Esophagus (tissue), 2 donors: ENCODE measurements at regions not wholly inside any gene's neighbourhood (a gene's known extent, or its start where the extent isn't known, plus 50 kb on each side); places are given as distances from the start of the nearest gene placed in this dataset.

ENCODE experiments used
- H3K27ac ChIP-seq, 2 donors: one replicate each; pipeline ENCODE4 v1.5.1; 2013; ENCODE audit warnings: low read depth in 2 of 2, mild to moderate bottlenecking in 2 of 2, inconsistent platforms in 1 of 2, low read length in 1 of 2, moderate library complexity in 1 of 2
- H3K27me3 ChIP-seq, 2 donors: one replicate each; pipeline ENCODE4 v1.6.1; 2013; ENCODE audit warnings: low read length in 2 of 2, control low read depth in 1 of 2, mild to moderate bottlenecking in 1 of 2; ENCODE audit not compliant: insufficient read depth in 2 of 2, control insufficient read depth in 1 of 2
- H3K36me3 ChIP-seq, 2 donors: one replicate each; pipeline ENCODE4 v1.6.1; 2013; ENCODE audit warnings: low read length in 1 of 2; ENCODE audit not compliant: control insufficient read depth in 2 of 2, insufficient read depth in 2 of 2
- H3K4me1 ChIP-seq, 2 donors: one replicate each; pipeline ENCODE4 v1.6.1; 2013; ENCODE audit warnings: low read length in 1 of 2; ENCODE audit not compliant: control insufficient read depth in 2 of 2, insufficient read depth in 2 of 2
- H3K4me3 ChIP-seq, 2 donors: one replicate each; pipeline ENCODE4 v1.5.1; 2013; ENCODE audit warnings: low read length in 2 of 2, mild to moderate bottlenecking in 2 of 2, low read depth in 1 of 2, moderate library complexity in 1 of 2
- H3K9me3 ChIP-seq, 2 donors: one replicate each; pipeline ENCODE4 v1.6.1; 2013; ENCODE audit warnings: mild to moderate bottlenecking in 2 of 2, low read depth in 1 of 2, low read length in 1 of 2, moderate library complexity in 1 of 2; ENCODE audit not compliant: control insufficient read depth in 2 of 2, insufficient read depth in 1 of 2
- WGBS, 2 donors: extraction: QIAGEN DNeasy Blood & Tissue Kit; methylation state at CpG; one replicate each; pipeline ENCODE4 v1.1.7; 2013; 5-methylcytosine and 5-hydroxymethylcytosine counted together
- donor health status: healthy with polysubstance abuse.
- donor health status: Bipolar disorder and iron deficiency.

GRCh38 chr7:115638853-115639252, 391.7 kb downstream of the TFEC start:
- Histone ChIP-seq H3K36me3 (no peaks in the 10 kb centered on the region), H3K27me3 (no peaks in the 10 kb centered on the region), H3K27ac (no peak overlapping the region), H3K9me3 (no peaks in the 10 kb centered on the region), H3K4me1 (no peaks in the 10 kb centered on the region), H3K4me3 (no peak overlapping the region)
- 82 to 83% methylated on average over 4 of the region's 4 CpGs for WGBS, 2 donors

GRCh38 chr7:115637128-115637527, 393.4 kb downstream of the TFEC start:
- H3K27ac ChIP-seq, result no peak overlapping the region
- H3K9me3 ChIP-seq, result no peaks in the 10 kb centered on the region
- no peaks in the 10 kb centered on the region for H3K4me1 ChIP-seq
- no peak overlapping the region for H3K4me3 ChIP-seq
- no peaks in the 10 kb centered on the region for H3K36me3 ChIP-seq
- 54 to 59% methylated on average over 2 of the region's 2 CpGs for WGBS, 2 donors
- no peaks in the 10 kb centered on the region for H3K27me3 ChIP-seq

- Histone ChIP-seq H3K27me3 (no peaks in the 10 kb centered on the region), H3K27ac (no peak overlapping the region)
- 68 to 74% methylated on average over 6 of the region's 6 CpGs for WGBS, 2 donors
These were observed 394.7 kb downstream of the TFEC start for GRCh38 chr7:115635876-115636275.

GRCh38 chr7:115635376-115635775, 395.2 kb downstream of the TFEC start:
- no peaks in the 10 kb centered on the region for H3K27me3 ChIP-seq
- no peak overlapping the region for H3K4me3 ChIP-seq
- 28 to 41% methylated on average over 1 of the region's 1 CpG for WGBS, 2 donors
- H3K4me1 ChIP-seq, result no peaks in the 10 kb centered on the region
- no peaks in the 10 kb centered on the region for H3K9me3 ChIP-seq
- no peaks in the 10 kb centered on the region for H3K36me3 ChIP-seq
- no peak overlapping the region for H3K27ac ChIP-seq

More at GRCh38 chr7:115635876-115636275, 394.7 kb downstream of the TFEC start:
- Histone ChIP-seq H3K9me3 (no peaks in the 10 kb centered on the region), H3K36me3 (no peaks in the 10 kb centered on the region), H3K4me1 (no peaks in the 10 kb centered on the region), H3K4me3 (no peak overlapping the region)

GRCh38 chr7:115634633-115635032, 395.9 kb downstream of the TFEC start:
- Histone ChIP-seq H3K27ac (no peak overlapping the region), H3K36me3 (no peaks in the 10 kb centered on the region), H3K27me3 (no peaks in the 10 kb centered on the region), H3K9me3 (no peaks in the 10 kb centered on the region), H3K4me3 (no peak overlapping the region), H3K4me1 (no peaks in the 10 kb centered on the region)
- WGBS, 2 donors, result 30 to 39% methylated on average over 4 of the region's 4 CpGs

- H3K4me3 ChIP-seq, result no peak overlapping the region
These were observed 397.9 kb downstream of the TFEC start for GRCh38 chr7:115632636-115633035.

GRCh38 chr7:115631782-115632181, 398.8 kb downstream of the TFEC start:
- H3K9me3 ChIP-seq, result no peaks in the 10 kb centered on the region
- no peak overlapping the region for H3K27ac ChIP-seq
- no peak overlapping the region for H3K4me3 ChIP-seq
- H3K27me3 ChIP-seq, result no peaks in the 10 kb centered on the region
- H3K36me3 ChIP-seq, result no peaks in the 10 kb centered on the region
- H3K4me1 ChIP-seq, result no peaks in the 10 kb centered on the region
- WGBS, 2 donors, result 69 to 70% methylated on average over 6 of the region's 6 CpGs

More at GRCh38 chr7:115632636-115633035, 397.9 kb downstream of the TFEC start:
- Histone ChIP-seq H3K9me3 (no peaks in the 10 kb centered on the region), H3K36me3 (no peaks in the 10 kb centered on the region), H3K27ac (no peak overlapping the region), H3K4me1 (no peaks in the 10 kb centered on the region), H3K27me3 (no peaks in the 10 kb centered on the region)
- WGBS, 2 donors, result 91 to 92% methylated on average over 5 of the region's 5 CpGs

GRCh38 chr7:115630049-115630448, 400.5 kb downstream of the TFEC start:
- Histone ChIP-seq H3K36me3 (no peaks in the 10 kb centered on the region), H3K9me3 (no peaks in the 10 kb centered on the region), H3K27ac (no peak overlapping the region), H3K4me3 (no peak overlapping the region), H3K27me3 (no peaks in the 10 kb centered on the region), H3K4me1 (no peaks in the 10 kb centered on the region)
- WGBS, 2 donors, result 91 to 92% methylated on average over 4 of the region's 4 CpGs

GRCh38 chr7:115618676-115619075, 411.9 kb downstream of the TFEC start:
- Histone ChIP-seq H3K27me3 (no peaks in the 10 kb centered on the region), H3K4me3 (no peak overlapping the region), H3K27ac (no peak overlapping the region), H3K36me3 (no peaks in the 10 kb centered on the region), H3K4me1 (no peaks in the 10 kb centered on the region), H3K9me3 (no peaks in the 10 kb centered on the region)
- 33 to 37% methylated on average over 3 of the region's 3 CpGs for WGBS, 2 donors

- Histone ChIP-seq H3K27ac (no peak overlapping the region), H3K9me3 (no peaks in the 10 kb centered on the region), H3K4me1 (no peaks in the 10 kb centered on the region), H3K4me3 (no peak overlapping the region), H3K27me3 (no peaks in the 10 kb centered on the region), H3K36me3 (no peaks in the 10 kb centered on the region)
- 88 to 92% methylated on average over 4 of the region's 4 CpGs for WGBS, 2 donors
These were observed 416.7 kb downstream of the TFEC start for GRCh38 chr7:115613836-115614235.
